OCI-LY7 (cell line): ENCODE measurements at regions not wholly inside any gene's neighbourhood (a gene's known extent, or its start where the extent isn't known, plus 50 kb on each side); places are given as distances from the start of the nearest gene placed in this dataset.

Experiments
- BruUV-seq: library from RNA; stranded (reverse); fragments of 400-500 nt; replicated peaks from 2 replicates; lab custom pipeline; 2021; lab: Mats Ljungman, UMichigan
- CTCF ChIA-PET: fragments of 300-600 bp; sonication (Branson Sonifier 250); formaldehyde crosslinking; loops from one replicate; lab custom pipeline; 2022; ENCODE audit warnings: antibody characterized with exemption; ENCODE audit not compliant: unreplicated experiment; lab: Charles Lee
- POLR2A ChIA-PET: fragments of 300-600 bp; sonication (Branson Sonifier 250); formaldehyde crosslinking; loops from one replicate; lab custom pipeline; 2022; ENCODE audit warnings: antibody characterized with exemption; lab: Charles Lee
- DNase-seq: peaks from one replicate; pipeline ENCODE4 v3.0.0-alpha.2; 2015; ENCODE audit warnings: low spot score
- H2AFZ ChIP-seq: fragments of 200-600 bp; sonication (generic), shearing (Covaris generic); 2 replicates; pipeline ENCODE4 v1.6.1; 2014; ENCODE audit warnings: mild to moderate bottlenecking, antibody characterized with exemption, low read length, moderate library complexity
- H3K27ac ChIP-seq: fragments of 200-600 bp; sonication (generic); 2 replicates; pipeline ENCODE4 v1.5.1; 2014; ENCODE audit warnings: mixed run types, low read depth, mild to moderate bottlenecking, moderate library complexity, low read length, inconsistent platforms; ENCODE audit not compliant: poor library complexity, severe bottlenecking
- H3K36me3 ChIP-seq: fragments of 200-600 bp; sonication (generic); 2 replicates; pipeline ENCODE4 v1.6.1; 2014; ENCODE audit warnings: mild to moderate bottlenecking, antibody characterized with exemption, low read length, moderate library complexity, mixed read lengths; ENCODE audit not compliant: insufficient read depth
- H3K4me1 ChIP-seq: fragments of 200-600 bp; sonication (generic); 2 replicates; pipeline ENCODE4 v1.5.1; 2014; ENCODE audit warnings: mild to moderate bottlenecking, low read length; ENCODE audit not compliant: insufficient read depth, poor library complexity, severe bottlenecking
- H3K4me2 ChIP-seq: fragments of 200-600 bp; sonication (generic); 2 replicates; pipeline ENCODE4 v1.6.1; 2014; ENCODE audit warnings: mild to moderate bottlenecking, low read length
- H3K4me3 ChIP-seq: fragments of 200-600 bp; sonication (generic); 2 replicates; pipeline ENCODE4 v1.5.1; 2014; ENCODE audit warnings: mild to moderate bottlenecking, low read depth, low read length; ENCODE audit not compliant: poor library complexity, severe bottlenecking
- H3K79me2 ChIP-seq: fragments of 200-600 bp; sonication (generic); 2 replicates; pipeline ENCODE4 v1.6.1; 2016; ENCODE audit warnings: low read depth, mild to moderate bottlenecking, low read length, moderate library complexity, mixed read lengths; ENCODE audit not compliant: insufficient read depth
- H3K9me2 ChIP-seq: fragments of 200-600 bp; sonication (generic); 2 replicates; pipeline ENCODE4 v1.6.1; 2016; ENCODE audit warnings: mild to moderate bottlenecking, low read length, mixed read lengths; ENCODE audit not compliant: insufficient read depth
- H3K9me3 ChIP-seq: fragments of 200-600 bp; sonication (generic); 2 replicates; pipeline ENCODE4 v1.6.1; 2014; ENCODE audit warnings: mild to moderate bottlenecking, mixed run types, low read length, mixed read lengths
- H4K20me1 ChIP-seq: fragments of 200-600 bp; sonication (generic); 2 replicates; pipeline ENCODE4 v1.6.1; 2014; ENCODE audit warnings: mild to moderate bottlenecking, antibody characterized with exemption, low read length, moderate library complexity, mixed read lengths; ENCODE audit not compliant: insufficient read depth
- CTCF ChIP-seq: fragments of 200-600 bp; sonication (generic); conservative IDR thresholded peaks from 2 replicates; pipeline ENCODE4 v1.5.1; 2014; ENCODE audit warnings: mild to moderate bottlenecking, antibody characterized with exemption, low read length, moderate library complexity, mixed read lengths
- EZH2phosphoT487 ChIP-seq: fragments of 200-600 bp; sonication (generic); IDR thresholded peaks from 2 replicates; pipeline ENCODE4 v1.6.1; 2018; ENCODE audit warnings: low read depth, borderline replicate concordance, mild to moderate bottlenecking, mixed run types, antibody characterized with exemption, low read length, moderate library complexity, mixed read lengths
- intact Hi-C: fragments of 100-400 bp; cut with micrococcal nuclease; formaldehyde crosslinking; loops from one replicate; pipeline ENCODE4 v1.10.0; 2022; ENCODE audit not compliant: unreplicated experiment

GRCh38 chr7:50226669-50227068, 77.8 kb upstream of the IKZF1 start:
- intact Hi-C loops: no loop called here
- Histone ChIP-seq H2AFZ (peak overlapping the region; percentile 54), H3K4me1 (no peaks in the 10 kb centered on the region)

GRCh38 chr7:50226145-50226544, 78.4 kb upstream of the IKZF1 start:
- no peak for TF ChIP-seq EZH2phosphoT487
- H3K4me2 ChIP-seq: no peak overlapping the region
- no peak for DNase-seq
- no TSS peak for BruUV-seq
- no peak overlapping the region for H3K4me3 ChIP-seq
- H2AFZ ChIP-seq: peak overlapping the region; percentile 54
- no peaks in the 10 kb centered on the region for H3K4me1 ChIP-seq
- H4K20me1 ChIP-seq: no peaks in the 10 kb centered on the region
- H3K27ac ChIP-seq: no peak overlapping the region
- H3K9me3 ChIP-seq: peaks cover 57% of the 10 kb centered on the region
- ChIA-PET POLR2A (interaction anchor here (0.8 to 1.6 kb wide), 5 partner anchors 9 to 190 kb away, joined by 3 to 4 read pairs (median 3); no protein-coding TSS in a partner anchor), CTCF (no interaction called here)
- intact Hi-C loops: no loop called here
- no peaks in the 10 kb centered on the region; the same call in 1 of the 2 replicates for H3K36me3 ChIP-seq
- H3K79me2 ChIP-seq: no peaks in the 10 kb centered on the region
- no peaks in the 10 kb centered on the region for H3K9me2 ChIP-seq

More at GRCh38 chr7:50226669-50227068, 77.8 kb upstream of the IKZF1 start:
- Histone ChIP-seq H3K79me2 (no peaks in the 10 kb centered on the region), H3K9me3 (peaks cover 53% of the 10 kb centered on the region), H3K27ac (no peak overlapping the region), H3K4me3 (no peak overlapping the region), H3K9me2 (no peaks in the 10 kb centered on the region), H4K20me1 (no peaks in the 10 kb centered on the region), H3K36me3 (no peaks in the 10 kb centered on the region; the same call in 1 of the 2 replicates), H3K4me2 (no peak overlapping the region)
- no peak for TF ChIP-seq CTCF
- no peak for TF ChIP-seq EZH2phosphoT487
- ChIA-PET CTCF (no interaction called here), POLR2A (interaction anchor here (0.8 to 1.6 kb wide), 6 partner anchors 10 to 181 kb away, joined by 3 to 6 read pairs (median 4); no protein-coding TSS in a partner anchor)
- no peak for DNase-seq
- no TSS peak for BruUV-seq

GRCh38 chr7:50221433-50221832, 83.1 kb upstream of the IKZF1 start:
- Histone ChIP-seq H3K9me2 (no peaks in the 10 kb centered on the region), H3K4me2 (no peak overlapping the region), H3K27ac (no peak overlapping the region), H3K4me1 (no peaks in the 10 kb centered on the region), H3K79me2 (no peaks in the 10 kb centered on the region), H3K9me3 (peaks cover 36% of the 10 kb centered on the region), H2AFZ (no peak overlapping the region), H4K20me1 (no peaks in the 10 kb centered on the region), H3K4me3 (no peak overlapping the region), H3K36me3 (no peaks in the 10 kb centered on the region; the same call in 1 of the 2 replicates)
- no peak for DNase-seq
- ChIA-PET POLR2A (interaction anchor here (0.6 to 0.7 kb wide), 2 partner anchors 17 to 94 kb away, joined by 3 to 5 read pairs; no protein-coding TSS in a partner anchor), CTCF (no interaction called here)
- BruUV-seq: no TSS peak
- no peak for TF ChIP-seq CTCF
- no peak for TF ChIP-seq EZH2phosphoT487
- intact Hi-C loops: no loop called here
